RPMI7951 (cell line): ENCODE measurements at regions not wholly inside any gene's neighbourhood (a gene's known extent, or its start where the extent isn't known, plus 50 kb on each side); places are given as distances from the start of the nearest gene placed in this dataset.

Experiments
- DNase-seq: peaks from one replicate; pipeline ENCODE4 v3.0.0-alpha.2; 2012; ENCODE audit warnings: low read depth

GRCh38 chr11:45554230-45554967 lies 111.0 kb downstream of the CHST1 start:
- DNase-seq = no peak

GRCh38 chr11:45553383-45553936 lies 112.0 kb downstream of the CHST1 start:
- no peak for DNase-seq

DNA sequence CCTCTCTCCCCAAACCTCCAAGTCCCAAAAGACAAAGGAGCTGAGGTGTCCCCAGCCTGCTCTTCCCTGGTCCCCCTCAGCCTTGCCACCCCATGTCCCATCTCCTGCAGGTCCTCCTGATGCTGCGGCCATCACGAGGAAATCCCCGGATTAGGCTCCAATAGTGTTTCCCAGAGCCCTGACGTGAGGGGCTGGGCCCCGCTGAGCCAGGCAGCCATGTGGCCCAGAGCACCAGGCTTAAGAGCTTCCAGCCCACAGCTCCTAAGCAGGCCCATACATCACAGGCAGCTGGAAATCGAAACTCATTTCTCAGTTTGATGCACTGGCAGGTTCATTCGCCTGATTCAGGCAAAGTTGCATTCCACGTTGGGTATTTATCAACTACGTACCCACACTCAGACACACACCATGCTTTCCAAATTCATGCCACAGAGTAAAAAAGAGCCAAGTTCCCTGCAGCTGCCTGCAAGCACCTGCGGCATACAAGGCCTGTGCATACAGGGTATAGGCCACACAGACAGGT lies 114.2 kb downstream of the CHST1 start:
- no peak for DNase-seq

GRCh38 chr11:45549257-45549656 lies 116.2 kb downstream of the CHST1 start:
- no peak for DNase-seq

- DNase-seq = no peak
Observed at GRCh38 chr11:45546366-45546765, 119.1 kb downstream of the CHST1 start.

DNA sequence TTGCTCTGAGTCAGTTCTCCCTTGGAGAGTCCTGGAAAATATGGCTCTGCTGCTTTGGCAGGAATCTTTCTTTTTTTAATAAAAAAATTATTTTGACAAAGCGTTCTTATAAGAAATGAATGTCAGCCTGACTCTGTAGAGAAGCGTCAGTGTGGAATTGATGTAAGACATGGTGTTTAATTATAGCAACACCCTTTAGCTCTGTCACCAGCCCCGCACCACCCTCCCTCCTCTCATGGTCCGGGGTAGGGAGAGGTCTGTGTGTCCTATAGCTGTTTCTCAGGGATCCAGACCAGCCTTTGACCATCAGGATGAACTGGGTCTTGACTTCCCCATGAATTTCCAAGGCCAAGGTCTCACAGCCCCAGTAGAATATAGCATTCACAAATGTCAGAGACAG lies 120.6 kb downstream of the CHST1 start:
- no peak for DNase-seq

DNA sequence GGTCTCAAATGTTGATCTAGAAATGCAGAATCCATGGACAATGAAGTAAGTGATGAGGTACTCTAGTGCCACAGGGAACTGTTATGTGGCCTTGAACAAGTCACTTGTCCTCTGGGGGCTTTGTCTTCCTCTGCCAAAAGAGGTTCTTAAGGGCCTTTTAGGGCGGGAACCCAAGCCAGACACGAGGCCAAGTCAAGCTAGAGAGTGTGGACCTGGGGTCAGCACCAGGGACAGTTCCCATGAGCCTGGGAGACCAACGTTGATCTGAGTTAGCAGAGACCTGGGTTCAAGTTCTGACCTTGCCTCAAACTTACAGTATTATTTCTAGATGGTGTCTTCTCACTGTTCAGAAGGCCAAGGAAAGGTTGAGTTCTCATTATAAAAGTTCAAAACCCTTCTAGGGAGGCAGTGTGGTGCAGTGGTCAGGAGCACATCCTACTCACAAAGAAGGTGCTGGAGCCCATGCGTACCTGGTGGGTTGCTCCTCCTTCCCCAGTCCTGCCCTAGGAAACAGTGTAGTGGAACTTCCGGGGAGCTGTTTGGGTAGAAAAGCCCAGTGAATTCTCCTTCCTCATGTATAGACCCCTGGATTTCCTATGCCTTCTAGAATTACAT lies 121.5 kb downstream of the CHST1 start:
- DNase-seq = no peak

- no peak for DNase-seq
Observed at GRCh38 chr11:45543081-45543480, 122.3 kb downstream of the CHST1 start.

DNA sequence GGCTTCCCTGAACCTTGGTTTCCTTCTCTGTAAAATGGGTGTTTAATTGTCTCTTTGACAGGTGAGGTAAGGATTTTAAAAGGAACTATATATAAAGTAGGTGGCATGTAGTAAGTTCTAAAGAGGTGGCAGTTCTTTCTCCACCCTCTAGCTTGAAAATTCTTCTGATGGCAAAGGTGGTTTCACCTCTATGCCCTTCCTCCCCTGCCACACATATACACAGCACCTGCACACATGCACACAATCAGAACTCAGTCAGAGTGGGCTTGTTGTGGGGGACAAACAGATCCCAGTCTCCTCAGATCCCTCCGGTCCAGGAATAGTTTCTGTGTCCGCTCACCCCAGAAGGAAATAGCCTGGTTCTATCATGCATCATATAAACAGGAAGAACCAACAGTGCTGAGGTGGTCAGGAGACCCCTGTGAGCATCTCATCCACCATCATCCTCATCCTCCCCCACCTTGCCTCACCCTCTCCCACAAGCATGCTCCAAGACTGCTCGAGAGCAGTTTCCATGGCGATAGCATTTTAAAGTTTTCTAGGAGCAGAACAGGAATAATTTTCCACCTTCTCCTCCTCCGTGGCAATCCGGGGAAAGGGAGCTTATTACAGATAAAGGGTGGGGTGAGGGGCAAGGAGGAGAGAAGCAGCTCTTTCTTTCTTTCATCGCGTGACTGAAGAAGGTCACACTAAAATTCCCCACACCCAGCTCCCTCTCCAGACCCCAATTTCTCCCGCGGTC lies 123.6 kb downstream of the CHST1 start:
- no peak for DNase-seq

DNA sequence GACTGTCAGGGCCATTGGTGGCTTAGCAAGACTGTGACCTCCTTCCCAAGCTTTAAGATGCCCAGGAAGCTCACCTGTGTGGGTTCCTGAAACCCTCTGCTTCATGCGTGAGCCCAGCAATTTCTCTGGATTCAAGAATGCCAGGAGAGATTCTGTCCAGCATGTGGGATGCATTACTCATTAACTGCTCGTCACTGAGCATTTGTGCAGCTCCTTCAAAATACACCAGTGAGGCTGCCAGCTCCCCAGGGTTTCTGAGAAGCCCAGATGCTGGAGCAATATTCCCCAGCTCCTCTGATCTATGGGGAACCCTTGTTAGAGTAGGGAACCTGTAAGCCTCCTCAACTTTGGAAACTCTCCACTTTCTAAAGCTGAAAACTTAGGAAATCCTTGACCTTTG lies 126.5 kb downstream of the CHST1 start:
- no peak for DNase-seq

- DNase-seq = no peak
Observed at GRCh38 chr11:45538363-45538762, 127.1 kb downstream of the CHST1 start.

DNA sequence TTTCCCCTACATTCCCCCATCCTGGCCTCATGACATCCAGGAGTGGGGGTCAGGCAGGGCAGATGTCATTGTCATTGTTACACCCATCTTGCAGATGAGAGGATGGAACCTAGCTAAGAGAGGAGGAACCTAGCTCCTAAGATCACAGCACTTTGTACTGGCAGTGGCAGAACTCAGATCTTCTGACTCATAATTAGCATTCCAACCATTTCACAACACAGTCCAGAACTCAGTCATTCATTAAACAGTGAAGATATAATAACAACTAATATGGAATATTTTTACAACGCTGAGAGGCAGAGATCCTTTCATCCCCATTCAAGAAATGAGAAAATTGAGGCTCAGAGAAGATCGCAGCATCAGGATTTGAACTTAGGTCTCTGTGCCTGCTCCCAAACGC lies 127.8 kb downstream of the CHST1 start:
- DNase-seq = no peak

DNA sequence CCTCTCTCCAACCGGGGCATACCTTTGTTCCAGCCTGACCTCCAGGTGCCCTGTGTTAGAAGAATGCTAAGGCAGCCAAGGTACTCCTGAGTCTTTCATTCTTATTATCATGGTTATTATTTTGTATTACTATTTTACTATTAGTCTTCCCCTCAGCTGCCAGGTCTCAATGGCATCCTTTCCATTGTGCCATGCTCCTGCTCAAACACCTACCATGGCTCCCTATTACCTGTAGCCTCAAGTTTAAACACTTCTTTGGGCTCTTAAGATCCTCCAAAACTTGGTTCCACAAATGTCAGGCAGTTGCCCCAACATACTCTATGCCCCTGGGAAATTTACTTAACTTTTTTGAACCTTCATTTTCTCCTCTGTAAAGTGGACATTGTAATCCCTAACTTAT lies 130.4 kb downstream of the CHST1 start:
- no peak for DNase-seq

- no peak for DNase-seq
Observed at GRCh38 chr11:45534132-45534531, 131.3 kb downstream of the CHST1 start.

- DNase-seq = no peak
Observed at GRCh38 chr11:45532546-45532945, 132.9 kb downstream of the CHST1 start.

GRCh38 chr11:45530776-45531175 lies 134.6 kb downstream of the CHST1 start:
- no peak for DNase-seq

DNA sequence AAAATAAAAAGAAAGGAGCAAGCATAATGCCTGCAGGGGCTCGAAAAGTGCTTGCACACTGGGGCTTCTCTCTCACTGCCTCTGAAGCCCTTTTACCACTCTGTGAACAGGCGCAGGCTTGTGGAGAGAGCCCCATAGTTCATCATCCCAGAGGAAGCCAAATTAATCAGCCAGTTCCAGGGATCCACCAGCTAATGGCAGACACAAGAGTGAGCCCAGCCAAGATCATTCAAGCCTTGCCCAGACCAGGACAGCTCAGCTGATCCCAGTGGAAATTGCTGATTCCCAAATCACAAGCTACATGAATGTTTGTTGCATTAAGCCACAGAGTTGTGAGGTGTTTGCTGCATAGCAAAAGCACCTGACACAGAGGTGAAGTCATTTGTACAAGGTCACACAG lies 135.3 kb downstream of the CHST1 start:
- no peak for DNase-seq

GRCh38 chr11:45528435-45528834 lies 137.0 kb downstream of the CHST1 start:
- DNase-seq = no peak

DNA sequence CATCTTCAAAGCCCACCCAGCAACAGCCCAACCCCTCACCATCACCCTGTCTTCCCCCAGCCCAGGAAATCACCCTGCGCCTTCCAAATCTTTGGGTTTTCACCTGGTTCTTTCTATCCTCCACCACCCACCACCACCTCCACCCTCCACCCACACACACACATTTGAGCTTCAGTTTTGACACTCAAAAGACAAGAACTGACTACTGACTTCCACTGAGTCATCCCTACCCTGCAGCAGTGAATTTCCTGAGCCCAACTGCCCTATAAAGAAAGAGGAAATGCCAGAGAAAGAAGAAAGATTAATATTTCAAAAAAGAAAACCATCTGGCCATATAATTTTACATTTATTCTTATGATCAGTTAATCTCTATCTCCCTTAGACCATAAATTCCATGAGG lies 137.5 kb downstream of the CHST1 start:
- peak; percentile 11 for DNase-seq

GRCh38 chr11:45525393-45525792 lies 140.0 kb downstream of the CHST1 start:
- DNase-seq = no peak

GRCh38 chr11:45523760-45524159 lies 141.7 kb downstream of the CHST1 start:
- no peak for DNase-seq

DNA sequence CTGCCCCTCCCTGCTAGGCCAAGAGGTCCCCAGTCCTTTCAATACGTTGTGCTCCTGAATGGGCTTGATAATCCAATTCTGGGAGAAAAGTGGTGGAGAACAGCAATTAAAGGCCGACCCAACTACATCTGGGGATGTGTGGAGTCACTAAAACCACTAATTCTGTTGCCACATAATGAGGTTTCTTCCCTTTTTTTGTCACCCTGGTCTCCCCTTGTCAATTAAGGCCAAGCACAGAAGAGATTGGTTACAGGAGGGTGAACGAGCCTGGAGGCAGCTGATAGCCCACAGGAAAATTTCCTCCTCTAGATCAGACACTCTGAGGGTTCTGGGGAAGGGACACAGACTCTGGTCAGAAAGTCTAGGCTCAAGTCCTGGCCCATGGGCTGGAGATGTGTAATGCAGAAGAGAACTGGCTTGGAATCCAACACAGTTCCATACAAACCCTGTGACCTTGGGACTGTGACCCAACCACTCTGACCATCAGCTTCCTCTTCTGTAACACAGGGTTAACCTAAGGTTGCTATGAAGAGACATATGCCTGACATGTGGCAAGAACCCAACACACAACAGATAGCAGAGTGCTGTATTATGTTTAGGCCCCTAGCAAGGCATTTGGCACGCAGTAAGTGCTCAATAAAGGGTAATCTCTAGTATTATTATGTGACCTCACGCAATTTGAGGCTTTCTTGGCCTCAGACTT lies 146.4 kb downstream of the CHST1 start:
- DNase-seq = no peak
